ENCODE measurements at regions not wholly inside any gene's neighbourhood (a gene's known extent, or its start where the extent isn't known, plus 50 kb on each side); places are given as distances from the start of the nearest gene placed in this dataset.

DNA sequence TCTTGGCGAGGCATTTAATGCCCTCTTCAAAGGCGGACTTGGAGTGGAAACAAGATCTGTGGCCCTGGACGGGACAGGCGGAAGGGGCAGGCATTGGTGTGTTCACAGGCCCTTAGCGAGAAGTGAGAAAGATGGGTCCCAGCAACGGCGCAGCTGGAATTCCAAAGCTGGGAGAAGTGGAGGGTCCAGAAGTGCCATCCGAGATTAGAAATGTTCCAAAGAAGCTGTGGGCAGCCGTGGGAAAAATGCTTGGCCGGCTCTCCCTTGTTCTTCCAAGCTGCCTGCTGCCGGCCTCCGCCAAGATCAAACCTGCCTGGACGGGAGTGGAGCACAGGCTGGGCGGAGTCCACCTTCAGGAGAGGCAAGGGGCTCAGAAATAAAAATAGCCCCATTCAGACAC, 69.4 kb upstream of the ACTRT2 start:
- TF ChIP-seq, protein P1, sequence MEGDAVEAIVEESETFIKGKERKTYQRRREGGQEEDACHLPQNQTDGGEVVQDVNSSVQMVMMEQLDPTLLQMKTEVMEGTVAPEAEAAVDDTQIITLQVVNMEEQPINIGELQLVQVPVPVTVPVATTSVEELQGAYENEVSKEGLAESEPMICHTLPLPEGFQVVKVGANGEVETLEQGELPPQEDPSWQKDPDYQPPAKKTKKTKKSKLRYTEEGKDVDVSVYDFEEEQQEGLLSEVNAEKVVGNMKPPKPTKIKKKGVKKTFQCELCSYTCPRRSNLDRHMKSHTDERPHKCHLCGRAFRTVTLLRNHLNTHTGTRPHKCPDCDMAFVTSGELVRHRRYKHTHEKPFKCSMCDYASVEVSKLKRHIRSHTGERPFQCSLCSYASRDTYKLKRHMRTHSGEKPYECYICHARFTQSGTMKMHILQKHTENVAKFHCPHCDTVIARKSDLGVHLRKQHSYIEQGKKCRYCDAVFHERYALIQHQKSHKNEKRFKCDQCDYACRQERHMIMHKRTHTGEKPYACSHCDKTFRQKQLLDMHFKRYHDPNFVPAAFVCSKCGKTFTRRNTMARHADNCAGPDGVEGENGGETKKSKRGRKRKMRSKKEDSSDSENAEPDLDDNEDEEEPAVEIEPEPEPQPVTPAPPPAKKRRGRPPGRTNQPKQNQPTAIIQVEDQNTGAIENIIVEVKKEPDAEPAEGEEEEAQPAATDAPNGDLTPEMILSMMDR (IDR thresholded peaks at IDR 0.05; ENCODE audit: insufficient read depth, low read length, poor library complexity, severe bottlenecking) = no peak
- TF ChIP-seq EZH2phosphoT487 (conservative IDR thresholded peaks at IDR 0.05; ENCODE audit: low read length) = no peak

Measured in SU-DHL-6 (cell line).